ENCODE measurements at regions not wholly inside any gene's neighbourhood (a gene's known extent, or its start where the extent isn't known, plus 50 kb on each side); places are given as distances from the start of the nearest gene placed in this dataset.
"Not testable (repeated sequence)": the region's sequence is repeated elsewhere in the genome, so short reads cannot be mapped to it uniquely, and the experiment has no call there.

- DNase-seq (ENCODE audit: low spot score): no peak
Observed at GRCh38 chr3:177249203-177249602, 51.9 kb upstream of the TBL1XR1 start.

DNA sequence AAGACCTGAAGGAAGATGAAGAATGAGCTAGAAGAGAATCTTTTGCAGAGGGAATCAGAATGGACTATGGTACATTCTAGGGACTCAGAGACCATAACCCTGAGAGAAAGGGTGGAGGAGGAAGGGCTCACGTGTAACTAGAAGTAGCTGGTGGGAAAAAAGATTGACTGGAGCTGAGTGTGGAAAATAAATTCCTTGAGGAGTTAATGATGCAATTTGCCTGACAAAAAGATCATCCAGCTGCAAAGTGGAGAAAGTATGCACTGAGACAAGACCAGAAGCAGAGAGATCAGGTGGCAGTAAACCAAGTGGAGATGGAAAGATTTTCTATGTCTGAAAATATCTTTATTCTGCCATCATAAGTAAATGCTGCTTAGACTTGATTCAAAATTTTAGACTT lies 52.9 kb upstream of the TBL1XR1 start:
- no peak for DNase-seq (ENCODE audit: low spot score)

DNA sequence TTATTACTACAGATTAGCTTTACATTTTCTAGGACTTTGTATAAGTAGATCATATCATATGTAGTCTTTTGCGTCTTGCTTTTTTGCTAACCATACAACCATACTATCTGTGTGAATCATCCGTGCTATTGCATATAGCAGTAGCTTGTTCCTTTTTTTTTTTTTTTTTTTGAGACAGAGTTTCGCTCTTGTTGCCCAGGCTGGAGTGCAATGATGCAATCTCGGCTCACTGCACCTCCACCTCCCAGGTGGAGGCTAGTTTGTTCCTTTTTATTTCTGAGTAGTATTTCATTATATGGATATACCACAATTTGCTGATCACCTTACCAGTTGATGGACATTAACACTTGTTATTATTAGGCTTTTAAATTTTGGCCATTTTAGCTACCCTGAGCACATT lies 54.5 kb upstream of the TBL1XR1 start:
- no peak for DNase-seq (ENCODE audit: low spot score)

DNA sequence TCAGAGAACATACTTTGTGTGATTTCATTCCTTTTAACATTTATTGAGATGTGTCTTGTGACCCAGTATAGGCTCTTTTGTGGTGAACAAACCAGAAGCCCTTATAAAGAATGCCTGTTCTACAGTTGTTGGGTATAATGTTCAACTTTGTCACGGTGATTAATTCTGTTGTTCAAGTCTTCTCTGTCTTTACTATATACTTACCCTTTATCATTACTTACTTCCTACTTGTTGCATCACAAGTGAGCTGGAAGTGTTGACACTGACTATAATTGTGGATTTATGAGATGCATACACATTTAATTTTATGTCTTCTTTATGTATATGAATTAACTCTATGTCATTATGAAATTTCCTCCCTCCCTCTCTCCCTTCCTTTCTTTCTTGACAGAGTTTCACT lies 59.7 kb upstream of the TBL1XR1 start:
- DNase-seq (ENCODE audit: low spot score): no peak

DNA sequence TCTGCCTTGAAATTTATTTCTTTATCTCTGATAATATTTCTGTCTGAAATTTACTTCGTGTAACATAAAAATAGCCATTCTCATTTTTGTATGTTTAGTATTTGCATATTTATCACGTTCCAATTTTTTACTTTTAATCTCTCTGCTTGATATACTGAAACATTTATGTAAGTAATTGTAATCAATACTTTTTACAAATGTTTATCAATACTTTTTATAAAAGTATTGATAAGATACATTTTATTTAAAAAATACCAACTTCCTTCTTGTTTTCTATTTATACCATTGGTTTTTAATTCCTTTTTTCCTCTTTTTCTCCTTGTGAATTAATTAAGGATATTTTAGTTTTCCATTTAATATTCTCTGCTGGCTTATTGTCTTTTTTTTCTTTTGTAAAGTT lies 60.3 kb upstream of the TBL1XR1 start:
- DNase-seq (ENCODE audit: low spot score): no peak

DNA sequence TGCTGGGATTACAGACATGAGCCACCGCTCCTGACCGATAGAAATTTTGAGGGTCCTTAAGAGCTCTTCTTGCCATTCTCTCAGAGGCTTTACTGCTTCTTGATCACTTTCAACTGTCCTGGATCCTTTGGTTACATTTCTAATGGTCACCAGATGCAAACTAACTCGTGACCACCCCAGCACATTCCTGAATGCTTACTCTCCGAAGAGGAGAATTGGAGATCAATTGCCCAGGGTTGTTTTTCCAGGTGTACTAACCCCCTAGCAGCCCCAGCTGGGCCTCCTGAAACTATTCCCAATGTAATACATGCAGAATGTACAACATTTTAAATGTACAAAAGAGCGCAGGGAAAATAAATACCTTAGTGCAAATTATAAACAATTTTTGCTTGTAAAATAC lies 65.1 kb upstream of the TBL1XR1 start:
- no peak for DNase-seq (ENCODE audit: low spot score)

DNA sequence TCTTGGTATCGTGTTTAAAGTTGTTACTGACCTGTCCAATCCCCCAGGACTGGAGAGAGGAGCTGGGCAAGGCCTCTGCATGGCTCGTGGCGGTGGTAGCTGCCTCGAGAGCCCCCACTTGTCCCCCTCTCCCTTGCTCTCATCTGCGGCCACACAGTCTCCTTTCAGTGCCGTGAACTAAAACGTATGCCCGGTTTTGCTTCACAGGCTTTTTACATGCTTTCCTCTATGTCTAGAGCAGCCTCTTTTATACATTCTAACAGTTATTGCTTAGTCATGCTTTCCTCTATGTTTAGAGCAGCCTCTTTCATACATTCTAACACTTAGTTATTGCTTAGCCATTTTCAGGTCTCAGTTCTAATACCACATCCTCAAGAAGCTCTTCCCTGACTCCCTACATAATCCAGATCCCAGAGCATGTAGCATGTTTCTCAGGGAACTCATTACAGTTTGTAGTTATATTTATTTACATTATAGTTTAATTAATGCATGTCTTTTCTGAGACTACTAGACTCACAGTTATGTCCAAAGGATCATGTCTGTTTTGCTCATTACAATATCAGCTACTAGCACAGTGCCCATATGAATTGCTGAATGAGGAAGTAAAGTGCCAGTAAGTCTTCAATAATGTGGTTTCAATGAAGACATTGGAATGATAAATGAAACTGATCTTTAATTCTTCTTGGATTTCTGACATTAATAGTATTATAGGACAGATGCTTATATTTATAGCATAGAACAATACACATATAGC lies 66.5 kb upstream of the TBL1XR1 start:
- no peak for DNase-seq (ENCODE audit: low spot score)

- not testable (repeated sequence) for DNase-seq (ENCODE audit: low spot score)
Observed at GRCh38 chr3:177271811-177272501, 74.7 kb upstream of the TBL1XR1 start.

DNA sequence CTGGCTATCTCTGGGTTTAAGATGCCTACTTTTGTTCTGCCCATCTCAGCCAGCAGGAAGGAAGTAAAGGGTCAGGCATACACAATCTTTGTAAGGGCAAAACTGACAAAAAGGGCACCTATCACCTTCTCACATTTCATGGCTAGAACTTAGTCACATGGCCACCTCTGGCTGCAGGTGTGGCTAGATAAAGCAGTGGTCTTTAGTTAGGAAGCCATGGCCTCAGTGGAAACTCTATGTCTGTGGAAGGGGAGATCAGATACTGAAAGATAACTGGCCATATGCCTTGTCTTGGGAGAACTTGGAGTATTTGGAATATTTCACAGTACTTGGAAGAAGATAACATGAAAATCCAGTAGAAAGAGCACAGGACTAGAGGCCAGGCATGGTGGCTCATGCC lies 80.7 kb upstream of the TBL1XR1 start:
- DNase-seq (ENCODE audit: low spot score): no peak

GRCh38 chr3:177279118-177279815 lies 82.0 kb upstream of the TBL1XR1 start:
- no peak for DNase-seq (ENCODE audit: low spot score)

DNA sequence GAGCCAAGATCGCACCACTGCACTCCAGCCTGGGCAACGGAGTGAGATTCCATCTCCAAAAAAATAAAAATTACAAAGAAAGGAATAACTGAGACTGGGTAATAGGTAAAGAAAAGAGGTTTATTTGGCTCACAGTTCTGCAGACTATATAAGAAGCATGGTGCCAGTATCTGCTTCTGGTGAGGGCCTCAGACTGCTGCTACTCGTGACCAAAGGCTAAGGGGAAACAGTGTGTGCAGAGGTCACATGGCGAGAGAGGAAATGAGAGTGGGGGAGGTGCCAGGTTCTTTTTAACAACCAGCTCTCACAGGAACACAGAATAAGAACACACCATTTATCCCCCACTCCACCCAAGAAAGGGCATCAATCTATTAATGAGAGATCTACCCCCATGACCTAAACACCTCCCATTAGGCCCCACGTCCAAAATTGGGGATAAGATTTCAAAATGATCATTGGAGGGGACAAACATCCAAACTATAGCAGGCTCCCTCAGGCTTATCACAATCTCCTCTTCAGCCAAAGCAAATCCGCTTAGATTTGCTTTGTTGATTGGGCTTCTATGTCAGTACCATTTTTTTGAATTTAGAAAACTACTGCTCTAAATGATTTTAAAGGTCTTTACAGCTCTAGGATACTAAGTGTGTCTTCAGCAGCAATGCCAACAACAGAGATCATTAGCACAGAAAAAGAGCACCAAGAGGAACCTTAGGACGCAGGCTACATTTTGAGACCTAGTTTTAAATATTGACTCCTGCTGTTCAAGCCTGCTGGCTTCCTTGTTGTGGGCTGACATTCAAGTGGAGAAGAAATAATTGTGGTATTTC lies 84.2 kb upstream of the TBL1XR1 start:
- no peak for DNase-seq (ENCODE audit: low spot score)

- DNase-seq (ENCODE audit: low spot score): no peak
Observed at GRCh38 chr3:177282119-177282655, 84.9 kb upstream of the TBL1XR1 start.

- DNase-seq (ENCODE audit: low spot score): no peak
Observed at GRCh38 chr3:177283983-177284382, 86.7 kb upstream of the TBL1XR1 start.

- no peak for DNase-seq (ENCODE audit: low spot score)
Observed at GRCh38 chr3:177284383-177284881, 87.2 kb upstream of the TBL1XR1 start.

- DNase-seq (ENCODE audit: low spot score): no peak
Observed at GRCh38 chr3:177286034-177286433, 88.8 kb upstream of the TBL1XR1 start.

GRCh38 chr3:177287231-177287630 lies 89.9 kb upstream of the TBL1XR1 start:
- DNase-seq (ENCODE audit: low spot score): no peak

GRCh38 chr3:177290633-177291032 lies 93.4 kb upstream of the TBL1XR1 start:
- no peak for DNase-seq (ENCODE audit: low spot score)

DNA sequence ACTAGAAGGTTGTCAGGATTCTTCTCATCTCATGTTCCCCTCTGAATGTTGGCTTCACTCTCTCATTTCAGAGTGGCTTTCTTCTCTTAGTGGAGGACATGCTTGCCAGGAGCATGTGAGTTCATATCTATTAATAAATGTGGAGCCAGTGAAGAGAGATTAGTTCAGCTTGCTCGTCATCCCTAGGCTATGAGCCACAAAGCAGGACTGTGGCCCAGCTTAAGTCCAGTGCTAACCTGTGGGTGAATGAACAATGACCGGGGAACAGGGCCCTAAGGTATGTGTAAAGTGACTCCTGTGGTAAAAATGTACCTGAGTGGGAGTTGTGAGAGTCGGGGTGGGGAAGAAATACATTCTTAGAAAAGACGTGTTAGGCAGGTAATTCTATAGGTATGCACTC lies 96.9 kb upstream of the TBL1XR1 start:
- no peak for DNase-seq (ENCODE audit: low spot score)

GRCh38 chr3:177295116-177295515 lies 97.8 kb upstream of the TBL1XR1 start:
- DNase-seq (ENCODE audit: low spot score): no peak

- DNase-seq (ENCODE audit: low spot score): no peak
Observed at GRCh38 chr3:177299250-177299649, 102.0 kb upstream of the TBL1XR1 start.

GRCh38 chr3:177300039-177300833 lies 103.0 kb upstream of the TBL1XR1 start:
- no peak for DNase-seq (ENCODE audit: low spot score)
